Cardiac muscle cell (in vitro differentiated cells and primary cell): ENCODE measurements at regions not wholly inside any gene's neighbourhood (a gene's known extent, or its start where the extent isn't known, plus 50 kb on each side); places are given as distances from the start of the nearest gene placed in this dataset.

ENCODE experiments used
- DNase-seq, 2 donors: peaks; one replicate each; pipeline versions ENCODE4 v3.0.0 to v3.0.0-alpha.2; 2010 to 2017; ENCODE audit warnings: low read depth in 1 of 2, low spot score in 1 of 2
- H3K27ac ChIP-seq: fragments of 200-600 bp; sonication (generic); 2 replicates; pipeline ENCODE4 v1.5.1; 2016
- H3K27me3 ChIP-seq: fragments of 200-600 bp; sonication (generic); 2 replicates; pipeline ENCODE4 v1.6.0; 2016; ENCODE audit warnings: control low read depth
- H3K36me3 ChIP-seq: fragments of 200-600 bp; sonication (generic); 2 replicates; pipeline ENCODE4 v1.5.1; 2016; ENCODE audit warnings: control low read depth
- H3K4me1 ChIP-seq: fragments of 200-600 bp; sonication (generic); 2 replicates; pipeline ENCODE4 v1.8.1; 2017; ENCODE audit warnings: low read depth, mild to moderate bottlenecking, mixed run types
- H3K4me3 ChIP-seq: fragments of 200-600 bp; sonication (generic); 2 replicates; pipeline ENCODE4 v1.5.1; 2016; ENCODE audit warnings: mild to moderate bottlenecking
- H3K9me3 ChIP-seq: fragments of 200-600 bp; sonication (generic); 2 replicates; pipeline ENCODE4 v1.5.1; 2017; ENCODE audit warnings: low read depth, mild to moderate bottlenecking, control low read depth
- TF ChIP-seq, protein P1 (sequence below): IDR thresholded peaks from 2 replicates; pipeline ENCODE4 v1.5.1; 2012; ENCODE audit warnings: low read depth, mild to moderate bottlenecking, low read length

GRCh38 chr11:134480136-134480712, 68.2 kb upstream of the B3GAT1 start:
- no peak overlapping the region for H3K27ac ChIP-seq

GRCh38 chr11:134479206-134480135, 67.4 kb upstream of the B3GAT1 start:
- H3K9me3 ChIP-seq = no peaks in the 10 kb centered on the region
- TF ChIP-seq, protein P1, sequence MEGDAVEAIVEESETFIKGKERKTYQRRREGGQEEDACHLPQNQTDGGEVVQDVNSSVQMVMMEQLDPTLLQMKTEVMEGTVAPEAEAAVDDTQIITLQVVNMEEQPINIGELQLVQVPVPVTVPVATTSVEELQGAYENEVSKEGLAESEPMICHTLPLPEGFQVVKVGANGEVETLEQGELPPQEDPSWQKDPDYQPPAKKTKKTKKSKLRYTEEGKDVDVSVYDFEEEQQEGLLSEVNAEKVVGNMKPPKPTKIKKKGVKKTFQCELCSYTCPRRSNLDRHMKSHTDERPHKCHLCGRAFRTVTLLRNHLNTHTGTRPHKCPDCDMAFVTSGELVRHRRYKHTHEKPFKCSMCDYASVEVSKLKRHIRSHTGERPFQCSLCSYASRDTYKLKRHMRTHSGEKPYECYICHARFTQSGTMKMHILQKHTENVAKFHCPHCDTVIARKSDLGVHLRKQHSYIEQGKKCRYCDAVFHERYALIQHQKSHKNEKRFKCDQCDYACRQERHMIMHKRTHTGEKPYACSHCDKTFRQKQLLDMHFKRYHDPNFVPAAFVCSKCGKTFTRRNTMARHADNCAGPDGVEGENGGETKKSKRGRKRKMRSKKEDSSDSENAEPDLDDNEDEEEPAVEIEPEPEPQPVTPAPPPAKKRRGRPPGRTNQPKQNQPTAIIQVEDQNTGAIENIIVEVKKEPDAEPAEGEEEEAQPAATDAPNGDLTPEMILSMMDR = no peak
- H3K4me1 ChIP-seq = no peaks in the 10 kb centered on the region
- H3K4me3 ChIP-seq = no peak overlapping the region
- H3K27ac ChIP-seq = no peak overlapping the region
- no peak for DNase-seq
- peaks cover 5% of the 10 kb centered on the region for H3K27me3 ChIP-seq
- no peaks in the 10 kb centered on the region for H3K36me3 ChIP-seq

More at GRCh38 chr11:134480136-134480712, 68.2 kb upstream of the B3GAT1 start:
- no peaks in the 10 kb centered on the region for H3K36me3 ChIP-seq
- no peaks in the 10 kb centered on the region for H3K4me1 ChIP-seq
- TF ChIP-seq, protein P1 = no peak
- no peak for DNase-seq
- no peaks in the 10 kb centered on the region for H3K9me3 ChIP-seq
- no peak overlapping the region for H3K4me3 ChIP-seq
- H3K27me3 ChIP-seq = peaks cover 5% of the 10 kb centered on the region

GRCh38 chr11:134478611-134479010, 66.6 kb upstream of the B3GAT1 start:
- Histone ChIP-seq H3K27me3 (peaks cover 5% of the 10 kb centered on the region), H3K27ac (no peak overlapping the region), H3K36me3 (no peaks in the 10 kb centered on the region), H3K4me1 (no peaks in the 10 kb centered on the region), H3K4me3 (no peak overlapping the region), H3K9me3 (no peaks in the 10 kb centered on the region)
- TF ChIP-seq, protein P1 = no peak
- no peak for DNase-seq

DNA sequence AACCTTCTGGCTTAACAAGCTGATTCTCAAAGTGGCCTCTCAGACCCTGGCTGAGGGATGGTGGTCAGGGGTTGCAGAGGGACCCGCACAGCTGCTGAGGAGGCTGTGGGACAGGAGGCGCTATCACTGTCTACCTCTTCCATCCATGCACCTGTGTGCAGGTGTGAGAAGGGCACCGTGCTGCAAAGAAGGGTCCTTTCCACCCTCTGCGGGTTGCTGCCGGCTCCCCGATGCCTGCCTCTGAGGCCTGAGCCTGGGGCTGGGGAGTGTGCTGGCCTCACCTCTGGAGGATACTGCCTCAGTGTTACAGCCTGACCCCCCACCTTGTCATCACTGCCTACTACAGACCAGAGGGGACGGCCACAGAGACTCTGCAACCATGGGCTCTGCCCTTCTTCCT, 66.1 kb upstream of the B3GAT1 start:
- DNase-seq = no peak
- H3K4me3 ChIP-seq = no peak overlapping the region
- TF ChIP-seq, protein P1 = no peak
- H3K4me1 ChIP-seq = no peaks in the 10 kb centered on the region
- H3K27me3 ChIP-seq = peaks cover 5% of the 10 kb centered on the region
- no peaks in the 10 kb centered on the region for H3K36me3 ChIP-seq
- H3K9me3 ChIP-seq = no peaks in the 10 kb centered on the region
- no peak overlapping the region for H3K27ac ChIP-seq

- TF ChIP-seq, protein P1 = no peak
- no peaks in the 10 kb centered on the region for H3K36me3 ChIP-seq
- H3K4me1 ChIP-seq = no peaks in the 10 kb centered on the region
- H3K4me3 ChIP-seq = no peak overlapping the region
- H3K9me3 ChIP-seq = no peaks in the 10 kb centered on the region
- no peak for DNase-seq
- H3K27me3 ChIP-seq = peaks cover 5% of the 10 kb centered on the region
- no peak overlapping the region for H3K27ac ChIP-seq
Observed at GRCh38 chr11:134477486-134477885, 65.4 kb upstream of the B3GAT1 start.
